ENCODE measurements at regions not wholly inside any gene's neighbourhood (a gene's known extent, or its start where the extent isn't known, plus 50 kb on each side); places are given as distances from the start of the nearest gene placed in this dataset.

- H3K27ac ChIP-seq: no peak overlapping the region
- DNase-seq (ENCODE audit: low read depth, low spot score): no peak
These were observed 310.4 kb downstream of the IRS2 start for GRCh38 chr13:109476001-109476400.

- no peak for DNase-seq (ENCODE audit: low read depth, low spot score)
- no peak overlapping the region for H3K27ac ChIP-seq
These were observed 318.3 kb downstream of the IRS2 start for GRCh38 chr13:109468123-109468522.

- no peak overlapping the region for H3K27ac ChIP-seq
- DNase-seq (ENCODE audit: low read depth, low spot score): no peak
These were observed 321.2 kb downstream of the IRS2 start for GRCh38 chr13:109465148-109465547.

GRCh38 chr13:109454167-109454917 is 332.0 kb downstream of the IRS2 start:
- H3K27ac ChIP-seq: no peak overlapping the region
- no peak for DNase-seq (ENCODE audit: low read depth, low spot score)

GRCh38 chr13:109451726-109452125 is 334.7 kb downstream of the IRS2 start:
- DNase-seq (ENCODE audit: low read depth, low spot score): no peak
- no peak overlapping the region for H3K27ac ChIP-seq

GRCh38 chr13:109448629-109449028 is 337.8 kb downstream of the IRS2 start:
- no peak for DNase-seq (ENCODE audit: low read depth, low spot score)
- no peak overlapping the region for H3K27ac ChIP-seq

DNA sequence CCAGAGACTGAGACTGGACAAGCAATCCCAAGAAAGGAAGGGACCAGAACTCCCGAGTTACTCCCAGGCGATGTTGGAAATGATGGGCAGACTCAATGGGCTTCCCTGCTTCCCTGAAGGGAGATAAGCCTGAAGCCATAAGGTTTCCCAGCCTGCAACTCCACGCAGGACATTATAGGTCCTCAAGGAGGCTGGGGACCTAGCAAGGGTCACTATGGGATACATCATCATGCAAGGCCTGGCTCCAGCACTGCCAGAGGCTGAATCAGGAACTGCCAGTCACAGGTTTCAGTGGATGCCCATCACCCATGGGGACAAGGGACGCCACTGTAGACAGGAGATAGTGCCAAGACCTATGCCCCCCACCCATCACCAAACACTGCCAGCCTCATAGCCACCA is 338.7 kb downstream of the IRS2 start:
- DNase-seq (ENCODE audit: low read depth, low spot score): no peak
- no peak overlapping the region for H3K27ac ChIP-seq

DNA sequence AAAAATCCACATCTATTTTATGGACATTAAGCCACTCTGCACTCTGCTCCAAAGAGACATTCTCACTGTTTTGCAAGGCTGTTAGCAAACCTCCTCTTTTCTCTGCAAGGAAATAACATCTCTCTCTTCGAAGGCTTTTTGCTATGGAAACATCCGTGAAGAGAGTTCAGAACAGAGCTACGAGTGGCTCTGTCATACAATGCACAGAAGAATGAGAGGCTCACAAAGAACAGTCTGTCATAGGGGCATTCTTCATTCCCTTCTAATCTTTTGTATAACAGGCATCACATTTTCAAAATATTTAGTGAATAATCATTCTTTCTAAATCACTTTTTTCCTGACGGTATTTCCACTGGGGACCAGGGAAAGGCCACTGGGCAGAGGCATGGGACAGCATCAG is 346.1 kb downstream of the IRS2 start:
- no peak for DNase-seq (ENCODE audit: low read depth, low spot score)

DNA sequence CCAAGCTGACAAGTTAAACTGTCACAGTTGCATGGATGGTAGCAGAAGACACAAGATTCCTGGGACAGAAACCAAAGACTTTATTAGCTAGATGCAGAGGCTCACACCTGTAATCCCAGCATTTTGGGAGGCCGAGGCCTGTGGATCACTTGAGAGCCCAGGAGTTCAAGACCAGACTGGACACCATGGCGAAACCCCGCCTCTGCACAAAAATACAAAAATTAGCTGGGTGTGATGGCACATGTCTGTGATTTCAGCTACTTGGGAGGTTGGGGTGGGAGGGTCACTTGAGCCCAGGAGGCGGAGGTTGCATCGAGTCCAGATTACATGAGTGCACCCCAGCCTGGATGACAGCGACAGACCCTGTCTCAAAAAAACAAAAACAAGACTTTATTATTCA is 346.6 kb downstream of the IRS2 start:
- no peak overlapping the region for H3K27ac ChIP-seq
- DNase-seq (ENCODE audit: low read depth, low spot score): no peak

More for the DNA sequence above, 346.1 kb downstream of the IRS2 start:
- no peak overlapping the region for H3K27ac ChIP-seq

DNA sequence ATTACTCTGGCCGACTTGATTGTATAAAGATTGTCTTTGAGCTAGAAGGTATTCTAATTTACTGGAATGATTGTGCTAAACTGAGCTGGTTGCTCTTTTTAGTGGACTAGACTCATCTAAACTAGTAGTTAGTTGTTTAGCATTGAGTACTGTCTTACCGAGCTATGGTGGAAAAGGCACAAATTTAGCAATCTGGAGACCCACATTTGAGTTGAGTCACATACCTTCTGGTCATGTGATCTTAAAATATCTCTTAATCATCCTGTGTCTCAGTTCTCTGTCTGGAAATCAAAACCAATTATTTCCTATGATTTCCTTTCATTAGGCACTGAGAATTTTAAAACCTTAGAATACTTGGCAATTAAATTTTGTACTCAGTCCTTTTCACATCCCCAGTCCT is 349.5 kb downstream of the IRS2 start:
- DNase-seq (ENCODE audit: low read depth, low spot score): no peak

DNA sequence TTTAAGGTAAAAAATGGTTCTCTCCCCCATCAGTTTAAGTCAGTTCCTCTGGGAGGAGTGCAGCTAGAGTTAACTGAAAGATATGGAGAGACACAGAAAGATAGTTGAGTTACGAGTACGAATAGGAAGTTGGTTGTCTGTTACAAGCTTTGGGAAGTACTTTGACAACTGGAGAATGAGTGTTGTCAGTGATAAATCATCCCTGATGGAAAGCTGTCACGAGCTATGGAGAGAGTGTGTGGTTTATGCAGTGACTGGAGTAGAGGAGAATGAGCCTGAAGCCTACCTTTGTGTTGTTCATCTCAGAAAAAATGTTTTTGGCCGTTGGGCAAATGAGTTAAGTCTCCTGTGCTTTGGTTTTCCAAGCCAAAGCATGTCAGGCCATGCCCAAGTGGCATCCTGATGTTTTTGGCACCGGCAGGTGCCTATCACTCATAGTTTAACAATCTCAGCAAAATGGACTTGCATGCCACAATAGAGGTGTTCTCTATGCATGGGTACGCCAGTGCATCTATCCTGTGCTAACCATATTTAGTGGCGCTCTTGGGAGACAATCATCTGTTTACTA is 350.2 kb downstream of the IRS2 start:
- H3K27ac ChIP-seq: peak overlapping the region; percentile 56
- peak; percentile 95 for DNase-seq (ENCODE audit: low read depth, low spot score)

More for the DNA sequence above, 349.5 kb downstream of the IRS2 start:
- H3K27ac ChIP-seq: peak overlapping the region; percentile 56

DNA sequence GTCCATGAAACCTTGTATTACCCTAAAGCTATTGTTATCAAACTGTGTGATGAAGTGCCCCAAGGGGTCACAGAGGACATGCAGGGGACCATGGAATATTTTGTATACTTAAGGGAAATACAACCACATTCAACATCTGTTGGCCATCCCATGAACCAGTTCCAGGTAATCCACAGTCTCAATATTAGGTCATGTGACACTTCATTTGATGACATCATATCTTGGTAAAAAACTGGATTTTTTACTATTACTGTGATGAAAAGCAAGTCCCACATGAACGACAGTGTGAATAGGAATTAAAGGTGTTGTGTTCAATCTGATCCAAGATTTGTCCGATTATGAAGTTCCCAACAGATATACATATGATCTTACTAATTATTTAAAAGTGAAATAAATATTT is 355.2 kb downstream of the IRS2 start:
- DNase-seq (ENCODE audit: low read depth, low spot score): no peak

DNA sequence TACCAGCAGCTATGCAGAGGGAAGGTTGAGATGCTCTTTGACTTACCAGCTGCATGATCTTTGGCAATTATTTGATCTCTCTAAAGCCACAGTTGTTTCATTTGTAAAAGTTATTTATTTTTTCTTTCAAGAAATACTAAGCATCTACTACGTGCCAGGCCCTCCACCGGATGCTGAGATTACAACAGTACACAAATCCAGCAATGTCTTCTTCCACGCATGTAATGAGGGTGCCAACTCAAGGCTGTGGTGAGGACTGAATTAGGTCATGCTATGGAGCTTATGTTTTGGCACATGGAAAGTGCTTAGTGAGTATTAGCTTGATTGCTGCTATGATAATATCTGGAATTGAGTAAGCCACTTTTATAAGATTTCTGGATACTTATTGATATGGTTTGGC is 358.2 kb downstream of the IRS2 start:
- H3K27ac ChIP-seq: no peak overlapping the region
- DNase-seq (ENCODE audit: low read depth, low spot score): no peak

More for the DNA sequence above, 355.2 kb downstream of the IRS2 start:
- H3K27ac ChIP-seq: no peak overlapping the region

DNA sequence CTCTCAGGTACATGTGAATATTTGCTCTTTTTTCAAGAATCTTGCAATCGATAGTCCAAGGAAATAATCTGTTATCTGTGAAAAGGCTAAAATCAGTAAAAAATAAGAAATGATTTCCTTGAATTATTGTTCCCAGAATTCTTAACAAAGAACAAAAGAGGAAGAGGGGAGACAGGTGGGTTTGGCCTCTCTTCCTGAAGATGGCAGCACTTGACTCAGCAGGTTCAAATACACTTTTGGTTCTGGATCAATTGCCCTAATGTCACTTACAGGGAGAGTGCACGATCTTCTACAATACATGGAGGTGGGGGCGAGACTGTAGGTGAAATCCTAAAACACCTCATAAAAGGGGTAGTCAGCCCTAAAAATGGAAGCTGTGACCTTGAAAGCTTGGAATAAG is 358.7 kb downstream of the IRS2 start:
- DNase-seq (ENCODE audit: low read depth, low spot score): no peak
- H3K27ac ChIP-seq: no peak overlapping the region

DNA sequence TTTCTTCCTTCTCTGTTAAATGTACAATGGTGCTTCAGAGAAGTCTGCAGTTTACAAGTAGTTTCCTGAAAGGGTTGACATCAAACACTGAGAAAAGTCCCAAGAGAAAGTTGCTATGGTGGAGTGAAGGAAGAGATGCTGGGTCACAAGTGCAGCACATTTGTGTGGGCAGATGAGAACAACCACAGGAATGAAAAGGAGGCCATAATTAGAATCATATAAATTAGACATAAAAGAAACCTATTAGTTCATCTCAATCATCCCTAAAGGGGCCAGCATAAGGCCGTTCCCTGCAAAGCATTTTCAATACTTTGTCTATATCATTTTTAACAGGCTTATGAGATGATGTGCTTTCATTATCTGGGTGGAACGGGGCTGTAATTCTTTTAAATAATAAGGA is 359.2 kb downstream of the IRS2 start:
- H3K27ac ChIP-seq: no peak overlapping the region
- no peak for DNase-seq (ENCODE audit: low read depth, low spot score)

DNA sequence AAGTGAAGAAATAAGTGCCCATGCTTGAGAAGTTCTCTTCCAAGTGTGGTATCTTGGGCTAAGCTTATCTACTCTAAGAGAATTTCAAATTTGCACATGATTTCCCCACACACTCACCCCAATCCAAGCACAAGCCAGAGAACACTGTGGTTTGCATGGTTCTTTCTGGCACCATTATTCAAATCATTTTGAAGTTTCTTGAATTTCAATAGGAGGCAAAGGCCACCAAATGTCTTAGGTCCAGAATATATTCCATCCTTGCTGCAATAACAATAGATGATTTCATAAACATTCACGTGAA is 359.7 kb downstream of the IRS2 start:
- DNase-seq (ENCODE audit: low read depth, low spot score): no peak
- no peak overlapping the region for H3K27ac ChIP-seq

- H3K27ac ChIP-seq: no peak overlapping the region
- DNase-seq (ENCODE audit: low read depth, low spot score): no peak
These were observed 360.3 kb downstream of the IRS2 start for GRCh38 chr13:109425821-109426689.

DNA sequence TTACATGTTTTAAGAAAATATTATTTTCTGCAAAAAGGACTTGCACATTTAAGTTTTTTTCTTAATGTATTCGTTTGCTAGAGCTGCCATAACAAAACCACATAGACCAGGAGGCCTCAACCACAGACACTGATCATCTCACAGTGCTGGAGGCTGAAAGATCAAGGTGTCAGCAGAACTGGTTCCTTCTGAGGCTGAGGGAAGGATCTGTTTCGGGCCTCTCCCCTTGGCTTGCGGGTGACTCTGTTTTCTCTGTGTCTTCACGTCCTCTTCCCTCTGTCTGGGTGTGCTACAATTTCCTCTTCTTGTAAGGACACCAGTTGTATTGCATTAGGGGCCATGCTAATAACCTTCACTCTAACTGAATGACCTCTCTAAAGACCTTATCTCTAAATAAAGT is 364.2 kb downstream of the IRS2 start:
- no peak for DNase-seq (ENCODE audit: low read depth, low spot score)
- H3K27ac ChIP-seq: no peak overlapping the region

- peak; percentile 22 for DNase-seq (ENCODE audit: low read depth, low spot score)
- no peak overlapping the region for H3K27ac ChIP-seq
These were observed 366.5 kb downstream of the IRS2 start for GRCh38 chr13:109419896-109420295.

DNA sequence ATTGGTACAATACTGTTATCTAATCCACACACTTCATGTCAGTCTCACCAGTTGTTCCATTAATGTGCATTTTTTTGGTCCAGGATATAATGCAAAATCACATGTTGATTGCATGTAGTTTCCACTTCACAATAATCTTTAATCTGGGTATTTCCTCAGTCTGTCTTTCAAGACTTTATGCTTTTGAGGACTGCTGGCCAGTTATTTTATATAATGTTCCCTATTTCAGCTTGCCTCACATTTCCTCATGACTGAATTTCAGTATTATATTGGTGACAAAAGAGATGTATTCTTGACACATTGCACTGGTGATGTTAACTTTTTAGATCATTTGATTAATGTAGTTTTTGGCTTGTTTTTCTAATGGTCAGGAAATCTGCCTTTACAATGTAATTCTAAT is 368.3 kb downstream of the IRS2 start:
- DNase-seq (ENCODE audit: low read depth, low spot score): no peak
- no peak overlapping the region for H3K27ac ChIP-seq

DNA sequence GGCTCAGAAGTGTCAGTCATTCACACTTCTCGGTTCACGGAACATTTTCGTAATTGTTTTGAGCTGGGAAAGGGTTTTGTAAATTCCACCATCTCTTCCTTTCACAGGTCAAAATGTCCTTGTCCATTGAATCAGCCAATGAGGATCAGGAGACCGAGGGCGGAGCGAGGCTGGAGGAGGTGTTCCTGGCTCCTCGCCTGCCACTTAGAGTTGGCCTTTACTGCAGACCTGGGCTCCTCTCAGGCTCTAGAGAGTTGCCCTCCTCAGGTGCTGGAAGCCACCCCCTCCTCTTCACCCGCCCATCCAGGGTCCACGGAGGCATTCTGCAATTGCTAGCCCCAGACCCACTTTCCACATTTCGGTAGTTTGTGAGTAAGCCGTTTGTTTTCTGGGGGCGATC is 370.4 kb downstream of the IRS2 start:
- DNase-seq (ENCODE audit: low read depth, low spot score): no peak
- no peak overlapping the region for H3K27ac ChIP-seq
